ENCODE measurements at regions not wholly inside any gene's neighbourhood (a gene's known extent, or its start where the extent isn't known, plus 50 kb on each side); places are given as distances from the start of the nearest gene placed in this dataset.

- DNase-seq (ENCODE audit: low spot score) = no peak
Measured at GRCh38 chr9:120291050-120291449, 288.9 kb downstream of the CDK5RAP2 start.

GRCh38 chr9:120289990-120290975 lies 289.7 kb downstream of the CDK5RAP2 start:
- no peak for DNase-seq (ENCODE audit: low spot score)

- DNase-seq (ENCODE audit: low spot score) = no peak
Measured at GRCh38 chr9:120289098-120289497, 290.9 kb downstream of the CDK5RAP2 start.

GRCh38 chr9:120286530-120286929 lies 293.4 kb downstream of the CDK5RAP2 start:
- no peak for DNase-seq (ENCODE audit: low spot score)

GRCh38 chr9:120284821-120285220 lies 295.1 kb downstream of the CDK5RAP2 start:
- DNase-seq (ENCODE audit: low spot score) = no peak

- no peak for DNase-seq (ENCODE audit: low spot score)
Measured at GRCh38 chr9:120281665-120282064, 298.3 kb downstream of the CDK5RAP2 start.

GRCh38 chr9:120267929-120268328 lies 312.0 kb downstream of the CDK5RAP2 start:
- no peak for DNase-seq (ENCODE audit: low spot score)

GRCh38 chr9:120265791-120266190 lies 314.2 kb downstream of the CDK5RAP2 start:
- DNase-seq (ENCODE audit: low spot score) = no peak

GRCh38 chr9:120264528-120264927 lies 315.4 kb downstream of the CDK5RAP2 start:
- DNase-seq (ENCODE audit: low spot score) = no peak

GRCh38 chr9:120263836-120264235 lies 316.1 kb downstream of the CDK5RAP2 start:
- DNase-seq (ENCODE audit: low spot score) = no peak

- DNase-seq (ENCODE audit: low spot score) = no peak
Measured at GRCh38 chr9:120261419-120261818, 318.5 kb downstream of the CDK5RAP2 start.

- no peak for DNase-seq (ENCODE audit: low spot score)
Measured at GRCh38 chr9:120259100-120259499, 320.9 kb downstream of the CDK5RAP2 start.

GRCh38 chr9:120258096-120258495 lies 321.9 kb downstream of the CDK5RAP2 start:
- DNase-seq (ENCODE audit: low spot score) = no peak

- no peak for DNase-seq (ENCODE audit: low spot score)
Measured at GRCh38 chr9:120257483-120257882, 322.5 kb downstream of the CDK5RAP2 start.

GRCh38 chr9:120256146-120256545 lies 323.8 kb downstream of the CDK5RAP2 start:
- DNase-seq (ENCODE audit: low spot score) = no peak

GRCh38 chr9:120252248-120252647 lies 327.7 kb downstream of the CDK5RAP2 start:
- no peak for DNase-seq (ENCODE audit: low spot score)

GRCh38 chr9:120242116-120242811 lies 337.7 kb downstream of the CDK5RAP2 start:
- no peak for DNase-seq (ENCODE audit: low spot score)

- DNase-seq (ENCODE audit: low spot score) = no peak
Measured at GRCh38 chr9:120236596-120236995, 343.4 kb downstream of the CDK5RAP2 start.

GRCh38 chr9:120235081-120235480 lies 344.9 kb downstream of the CDK5RAP2 start:
- no peak for DNase-seq (ENCODE audit: low spot score)

GRCh38 chr9:120230227-120230626 lies 349.7 kb downstream of the CDK5RAP2 start:
- DNase-seq (ENCODE audit: low spot score) = no peak

GRCh38 chr9:120221844-120222243 lies 358.1 kb downstream of the CDK5RAP2 start:
- DNase-seq (ENCODE audit: low spot score) = no peak

GRCh38 chr9:120214332-120214731 lies 365.6 kb downstream of the CDK5RAP2 start:
- DNase-seq (ENCODE audit: low spot score) = no peak

- DNase-seq (ENCODE audit: low spot score) = no peak
Measured at GRCh38 chr9:120212853-120213200, 367.1 kb downstream of the CDK5RAP2 start.

All from CD4-positive, alpha-beta T cell treated with Interleukin-15 for 4 hours (primary cell).